ENCODE measurements at regions not wholly inside any gene's neighbourhood (a gene's known extent, or its start where the extent isn't known, plus 50 kb on each side); places are given as distances from the start of the nearest gene placed in this dataset.

- TF ChIP-seq, protein P1, sequence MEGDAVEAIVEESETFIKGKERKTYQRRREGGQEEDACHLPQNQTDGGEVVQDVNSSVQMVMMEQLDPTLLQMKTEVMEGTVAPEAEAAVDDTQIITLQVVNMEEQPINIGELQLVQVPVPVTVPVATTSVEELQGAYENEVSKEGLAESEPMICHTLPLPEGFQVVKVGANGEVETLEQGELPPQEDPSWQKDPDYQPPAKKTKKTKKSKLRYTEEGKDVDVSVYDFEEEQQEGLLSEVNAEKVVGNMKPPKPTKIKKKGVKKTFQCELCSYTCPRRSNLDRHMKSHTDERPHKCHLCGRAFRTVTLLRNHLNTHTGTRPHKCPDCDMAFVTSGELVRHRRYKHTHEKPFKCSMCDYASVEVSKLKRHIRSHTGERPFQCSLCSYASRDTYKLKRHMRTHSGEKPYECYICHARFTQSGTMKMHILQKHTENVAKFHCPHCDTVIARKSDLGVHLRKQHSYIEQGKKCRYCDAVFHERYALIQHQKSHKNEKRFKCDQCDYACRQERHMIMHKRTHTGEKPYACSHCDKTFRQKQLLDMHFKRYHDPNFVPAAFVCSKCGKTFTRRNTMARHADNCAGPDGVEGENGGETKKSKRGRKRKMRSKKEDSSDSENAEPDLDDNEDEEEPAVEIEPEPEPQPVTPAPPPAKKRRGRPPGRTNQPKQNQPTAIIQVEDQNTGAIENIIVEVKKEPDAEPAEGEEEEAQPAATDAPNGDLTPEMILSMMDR (IDR thresholded peaks at IDR 0.05), result no peak
- TF ChIP-seq POLR2A (IDR thresholded peaks at IDR 0.05), result no peak
Observed at GRCh38 chr10:3397231-3397630, 224.6 kb upstream of the PITRM1 start.
